Mucosa of rectum (tissue), 2 donors: ENCODE measurements at regions not wholly inside any gene's neighbourhood (a gene's known extent, or its start where the extent isn't known, plus 50 kb on each side); places are given as distances from the start of the nearest gene placed in this dataset.

Experiments used
- H3K27ac ChIP-seq, 2 donors: one replicate each; pipeline ENCODE4 v1.7.0; 2013; ENCODE audit warnings: inconsistent platforms in 2 of 2, low read depth in 2 of 2, low read length in 2 of 2
- H3K27me3 ChIP-seq, 2 donors: one replicate each; pipeline ENCODE4 v1.7.0; 2013; ENCODE audit warnings: low read length in 2 of 2; ENCODE audit not compliant: control insufficient read depth in 2 of 2, insufficient read depth in 2 of 2
- H3K36me3 ChIP-seq, 2 donors: one replicate each; pipeline ENCODE4 v1.7.0; 2013; ENCODE audit warnings: low read length in 2 of 2; ENCODE audit not compliant: control insufficient read depth in 2 of 2, insufficient read depth in 2 of 2
- H3K4me1 ChIP-seq, 2 donors: one replicate each; pipeline ENCODE4 v1.7.0; 2013; ENCODE audit warnings: low read length in 2 of 2, mild to moderate bottlenecking in 1 of 2; ENCODE audit not compliant: control insufficient read depth in 2 of 2, insufficient read depth in 2 of 2
- H3K4me3 ChIP-seq, 2 donors: one replicate each; pipeline ENCODE4 v1.7.0; 2013; ENCODE audit warnings: low read length in 2 of 2
- H3K9ac ChIP-seq, 2 donors: one replicate each; pipeline ENCODE4 v1.7.0; 2013; ENCODE audit warnings: low read length in 2 of 2, low read depth in 1 of 2, mild to moderate bottlenecking in 1 of 2
- H3K9me3 ChIP-seq, 2 donors: one replicate each; pipeline ENCODE4 v1.7.0; 2013; ENCODE audit warnings: low read length in 2 of 2; ENCODE audit not compliant: control insufficient read depth in 2 of 2
- donor health status: healthy.
- donor health status: Normal muscosa, but diverticular disease.

DNA sequence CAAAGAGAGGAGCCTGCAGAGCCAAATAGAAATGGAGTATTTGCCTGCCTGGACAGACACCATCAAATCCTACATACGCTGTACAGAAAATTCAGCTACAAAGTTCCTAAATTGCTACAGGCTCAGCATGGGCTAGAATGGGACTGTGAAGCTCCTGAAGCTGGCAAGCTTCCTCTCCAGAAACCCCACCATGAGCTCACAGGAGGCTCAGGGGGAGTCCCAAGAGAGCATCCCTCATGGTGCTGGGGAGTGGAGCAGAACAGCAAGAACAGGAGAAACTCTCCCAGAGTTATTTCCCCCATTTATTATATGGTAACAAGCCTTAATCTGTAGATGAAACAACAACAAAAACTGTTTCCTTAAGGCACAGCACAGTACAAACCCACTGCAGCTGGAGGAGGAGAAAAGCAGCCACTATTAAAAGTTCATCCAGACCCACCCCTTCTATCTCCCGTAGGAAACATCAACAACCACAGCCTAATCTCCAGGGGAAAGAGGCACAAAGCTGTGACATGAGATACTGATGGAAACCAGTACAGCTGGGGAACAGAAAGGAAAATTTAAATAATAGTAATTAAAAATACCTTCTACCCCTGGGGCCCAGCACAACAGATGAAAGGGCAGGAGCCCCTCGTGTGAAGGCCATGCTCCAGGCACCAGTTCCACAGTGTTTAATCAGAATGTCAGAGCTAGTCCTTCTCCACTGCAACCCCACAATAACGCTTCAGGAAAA, 548.5 kb downstream of the MTRR start:
- H3K27ac ChIP-seq = no peak overlapping the region
- no peaks in the 10 kb centered on the region for H3K4me1 ChIP-seq

GRCh38 chr5:8418049-8418426, 549.1 kb downstream of the MTRR start:
- Histone ChIP-seq H3K4me3 (no peak overlapping the region), H3K9ac (no peak overlapping the region), H3K27ac (no peak overlapping the region), H3K27me3 (no peaks in the 10 kb centered on the region), H3K36me3 (no peaks in the 10 kb centered on the region), H3K9me3 (no peaks in the 10 kb centered on the region), H3K4me1 (no peaks in the 10 kb centered on the region)

More for the DNA sequence above, 548.5 kb downstream of the MTRR start:
- no peaks in the 10 kb centered on the region for H3K36me3 ChIP-seq
- no peak overlapping the region for H3K4me3 ChIP-seq
- H3K27me3 ChIP-seq = no peaks in the 10 kb centered on the region
- no peak overlapping the region for H3K9ac ChIP-seq
- H3K9me3 ChIP-seq = no peaks in the 10 kb centered on the region

- Histone ChIP-seq H3K9me3 (no peaks in the 10 kb centered on the region), H3K36me3 (no peaks in the 10 kb centered on the region), H3K27ac (no peak overlapping the region), H3K4me1 (no peaks in the 10 kb centered on the region), H3K9ac (no peak overlapping the region), H3K4me3 (no peak overlapping the region), H3K27me3 (no peaks in the 10 kb centered on the region)
Observed at GRCh38 chr5:8429778-8430758, 561.1 kb downstream of the MTRR start.

- Histone ChIP-seq H3K36me3 (no peaks in the 10 kb centered on the region), H3K27ac (no peak overlapping the region), H3K9me3 (no peaks in the 10 kb centered on the region), H3K9ac (no peak overlapping the region), H3K4me1 (no peaks in the 10 kb centered on the region), H3K4me3 (no peak overlapping the region), H3K27me3 (no peaks in the 10 kb centered on the region)
Observed at GRCh38 chr5:8434501-8434900, 565.6 kb downstream of the MTRR start.

DNA sequence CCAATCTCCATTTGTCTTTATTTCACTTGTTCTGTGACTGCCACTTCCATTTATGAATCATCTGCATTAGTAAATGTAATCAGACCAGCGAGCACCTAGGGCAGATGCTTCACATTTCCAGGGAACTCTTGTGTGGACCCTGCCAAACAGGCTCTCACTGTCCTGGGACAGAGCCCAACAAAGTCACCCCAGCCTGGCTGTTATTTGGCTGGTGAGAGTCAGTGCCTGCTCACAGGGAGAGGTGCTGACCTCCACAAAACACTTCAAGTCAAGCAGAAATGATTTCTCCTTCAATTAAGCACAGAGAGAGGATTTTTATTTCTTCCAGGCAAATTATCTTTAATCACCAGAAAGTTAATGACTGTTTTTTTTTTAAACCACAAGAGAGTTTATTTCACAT, 568.0 kb downstream of the MTRR start:
- no peaks in the 10 kb centered on the region for H3K9me3 ChIP-seq
- no peak overlapping the region for H3K27ac ChIP-seq
- no peaks in the 10 kb centered on the region for H3K4me1 ChIP-seq
- no peaks in the 10 kb centered on the region for H3K36me3 ChIP-seq
- no peak overlapping the region for H3K4me3 ChIP-seq
- H3K27me3 ChIP-seq = no peaks in the 10 kb centered on the region
- H3K9ac ChIP-seq = no peak overlapping the region

DNA sequence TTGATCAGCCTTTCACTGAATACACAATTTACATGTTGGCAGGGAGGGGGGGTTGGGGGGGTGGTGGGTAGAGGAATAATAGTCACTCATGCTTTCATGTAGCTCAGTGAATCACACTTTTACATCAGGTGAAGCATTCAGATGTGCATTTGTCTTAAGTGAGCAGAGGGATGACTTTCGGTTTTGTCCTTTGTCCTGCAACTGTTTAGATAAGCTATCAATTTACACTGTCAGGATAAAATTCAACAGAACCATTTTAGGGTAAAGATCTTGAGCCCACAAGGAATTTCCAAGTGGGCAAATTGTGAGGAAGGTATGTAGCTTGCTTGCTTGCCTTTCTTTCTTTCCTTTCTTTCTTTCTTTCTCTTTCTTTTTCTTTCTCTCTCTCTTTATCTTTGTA, 576.2 kb downstream of the MTRR start:
- no peak overlapping the region for H3K27ac ChIP-seq
- H3K9ac ChIP-seq = no peak overlapping the region
- H3K36me3 ChIP-seq = no peaks in the 10 kb centered on the region
- no peaks in the 10 kb centered on the region for H3K27me3 ChIP-seq
- no peak overlapping the region for H3K4me3 ChIP-seq
- H3K9me3 ChIP-seq = no peaks in the 10 kb centered on the region
- H3K4me1 ChIP-seq = no peaks in the 10 kb centered on the region

GRCh38 chr5:8446179-8446578, 577.2 kb downstream of the MTRR start:
- H3K27ac ChIP-seq = no peak overlapping the region
- no peak overlapping the region for H3K9ac ChIP-seq
- H3K4me1 ChIP-seq = no peaks in the 10 kb centered on the region
- no peak overlapping the region for H3K4me3 ChIP-seq
- no peaks in the 10 kb centered on the region for H3K9me3 ChIP-seq
- H3K36me3 ChIP-seq = no peaks in the 10 kb centered on the region
- no peaks in the 10 kb centered on the region for H3K27me3 ChIP-seq

DNA sequence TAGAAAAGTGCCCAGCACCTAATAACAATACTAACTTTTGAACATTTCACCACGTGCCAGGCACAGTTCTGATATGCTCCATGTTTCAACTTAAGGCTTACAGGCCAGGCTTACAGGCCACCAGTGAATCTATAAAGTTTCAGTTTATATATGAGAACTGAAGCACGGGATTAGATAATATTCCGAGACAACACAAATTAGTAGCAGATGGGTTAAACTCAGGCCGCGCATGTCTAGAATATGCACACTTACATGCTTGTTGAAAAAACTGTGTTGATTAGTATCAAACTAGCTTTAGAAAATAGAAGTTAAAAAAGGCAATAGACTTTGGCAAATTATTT, 587.9 kb downstream of the MTRR start:
- peak overlapping the region; percentile 60 to 79 for H3K27ac ChIP-seq
- H3K27me3 ChIP-seq = no peaks in the 10 kb centered on the region
- H3K9ac ChIP-seq = peak overlapping the region in 1 of 2 donors; percentile 86
- H3K4me3 ChIP-seq = peak overlapping the region; percentile 73 to 92
- H3K4me1 ChIP-seq = peaks cover 1 to 11% of the 10 kb centered on the region in 2 donors
- no peaks in the 10 kb centered on the region for H3K9me3 ChIP-seq
- no peaks in the 10 kb centered on the region for H3K36me3 ChIP-seq

- Histone ChIP-seq H3K27me3 (no peaks in the 10 kb centered on the region), H3K9ac (peak overlapping the region; percentile 68 to 86), H3K4me3 (peak overlapping the region; percentile 73 to 92), H3K4me1 (peaks cover 4 to 13% of the 10 kb centered on the region in 2 donors), H3K36me3 (no peaks in the 10 kb centered on the region), H3K9me3 (no peaks in the 10 kb centered on the region), H3K27ac (peak overlapping the region; percentile 63 to 79)
Observed at GRCh38 chr5:8457187-8458037, 588.5 kb downstream of the MTRR start.
